ENCODE measurements at regions not wholly inside any gene's neighbourhood (a gene's known extent, or its start where the extent isn't known, plus 50 kb on each side); places are given as distances from the start of the nearest gene placed in this dataset.

GRCh38 chr13:70985371-70985770, 877.1 kb upstream of the KLHL1 start:
- TF ChIP-seq, protein P1, sequence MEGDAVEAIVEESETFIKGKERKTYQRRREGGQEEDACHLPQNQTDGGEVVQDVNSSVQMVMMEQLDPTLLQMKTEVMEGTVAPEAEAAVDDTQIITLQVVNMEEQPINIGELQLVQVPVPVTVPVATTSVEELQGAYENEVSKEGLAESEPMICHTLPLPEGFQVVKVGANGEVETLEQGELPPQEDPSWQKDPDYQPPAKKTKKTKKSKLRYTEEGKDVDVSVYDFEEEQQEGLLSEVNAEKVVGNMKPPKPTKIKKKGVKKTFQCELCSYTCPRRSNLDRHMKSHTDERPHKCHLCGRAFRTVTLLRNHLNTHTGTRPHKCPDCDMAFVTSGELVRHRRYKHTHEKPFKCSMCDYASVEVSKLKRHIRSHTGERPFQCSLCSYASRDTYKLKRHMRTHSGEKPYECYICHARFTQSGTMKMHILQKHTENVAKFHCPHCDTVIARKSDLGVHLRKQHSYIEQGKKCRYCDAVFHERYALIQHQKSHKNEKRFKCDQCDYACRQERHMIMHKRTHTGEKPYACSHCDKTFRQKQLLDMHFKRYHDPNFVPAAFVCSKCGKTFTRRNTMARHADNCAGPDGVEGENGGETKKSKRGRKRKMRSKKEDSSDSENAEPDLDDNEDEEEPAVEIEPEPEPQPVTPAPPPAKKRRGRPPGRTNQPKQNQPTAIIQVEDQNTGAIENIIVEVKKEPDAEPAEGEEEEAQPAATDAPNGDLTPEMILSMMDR (IDR thresholded peaks at IDR 0.05; ENCODE audit: poor library complexity, severe bottlenecking) = no peak
- TF ChIP-seq EZH2 (IDR thresholded peaks at IDR 0.05; ENCODE audit: borderline replicate concordance, insufficient read depth, low read length, poor library complexity, severe bottlenecking) (no peak), REST (IDR thresholded peaks at IDR 0.05; ENCODE audit: borderline replicate concordance) (no peak), RAD21 (conservative IDR thresholded peaks at IDR 0.05) (no peak)

Measured in neural cell (in vitro differentiated cells).